Activated T-cell treated with anti-CD3 and anti-CD28 coated beads, Interleukin-2, amount 50 U/mL, for 1 hour (primary cell): ENCODE measurements at regions not wholly inside any gene's neighbourhood (a gene's known extent, or its start where the extent isn't known, plus 50 kb on each side); places are given as distances from the start of the nearest gene placed in this dataset.
"Not testable (repeated sequence)": the region's sequence is repeated elsewhere in the genome, so short reads cannot be mapped to it uniquely, and the experiment has no call there.

Experiments used
- DNase-seq: peaks from one replicate; pipeline ENCODE4 v3.0.0-alpha.2; 2020

DNA sequence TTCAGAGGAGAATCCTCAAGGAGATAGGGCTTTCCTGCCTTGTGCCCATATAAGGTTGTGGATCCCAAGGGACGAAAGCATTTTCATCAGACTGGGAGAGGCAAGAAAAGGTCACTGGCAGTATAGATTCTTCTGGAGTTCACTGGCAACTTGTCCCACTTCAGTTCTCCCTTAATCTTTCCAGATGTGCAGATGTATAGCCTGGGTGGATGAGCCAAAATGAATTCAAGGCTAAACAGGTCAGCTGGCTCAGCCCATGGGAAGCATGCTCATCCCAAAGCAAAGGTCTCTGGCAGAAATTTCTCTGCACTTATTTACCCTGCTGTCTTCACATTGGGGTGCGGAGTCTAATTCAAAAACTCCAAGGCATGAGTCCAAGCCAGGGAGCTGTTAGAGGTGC lies 148.9 kb upstream of the TNP1 start:
- DNase-seq: no peak

- DNase-seq: no peak
Measured at GRCh38 chr2:217006217-217006616, 146.4 kb upstream of the TNP1 start.

DNA sequence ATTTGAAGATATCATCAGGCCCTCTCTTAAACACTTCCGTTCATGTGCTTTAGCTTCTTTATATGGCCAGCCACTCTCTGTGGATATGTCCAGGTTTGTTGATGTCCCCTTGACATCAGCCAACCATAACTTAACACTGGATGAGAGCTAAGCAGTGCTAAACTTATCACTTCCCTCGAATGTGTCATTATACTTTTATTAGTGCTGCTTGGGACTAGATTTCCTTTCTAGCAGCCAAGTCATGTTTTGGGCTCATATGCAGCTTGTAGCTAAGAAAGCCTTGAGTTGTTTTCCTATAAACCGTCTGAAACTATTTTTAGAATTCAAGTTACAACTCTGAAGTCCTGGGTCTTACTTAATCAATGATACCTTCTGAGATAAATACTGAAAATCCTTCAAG lies 144.8 kb upstream of the TNP1 start:
- DNase-seq: no peak

DNA sequence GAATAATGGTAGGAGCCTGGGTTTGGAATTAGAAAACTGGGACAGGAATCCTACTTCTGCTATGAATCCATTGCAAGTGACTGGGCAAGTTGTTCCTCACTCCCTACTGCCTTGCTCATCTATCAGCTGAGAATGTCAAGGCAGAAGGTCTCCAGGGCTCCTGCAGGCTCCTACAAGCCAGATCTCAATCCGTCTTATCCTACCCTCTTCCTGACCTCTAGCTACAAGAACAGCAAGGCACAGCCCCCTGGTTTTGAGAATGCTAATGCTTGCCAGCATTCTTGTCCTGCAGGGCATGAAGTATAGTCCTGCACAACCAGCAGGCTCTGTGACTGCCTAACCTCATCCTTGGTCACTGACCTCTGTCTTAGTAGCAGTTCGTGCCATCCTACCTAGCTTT lies 141.9 kb upstream of the TNP1 start:
- DNase-seq: no peak

DNA sequence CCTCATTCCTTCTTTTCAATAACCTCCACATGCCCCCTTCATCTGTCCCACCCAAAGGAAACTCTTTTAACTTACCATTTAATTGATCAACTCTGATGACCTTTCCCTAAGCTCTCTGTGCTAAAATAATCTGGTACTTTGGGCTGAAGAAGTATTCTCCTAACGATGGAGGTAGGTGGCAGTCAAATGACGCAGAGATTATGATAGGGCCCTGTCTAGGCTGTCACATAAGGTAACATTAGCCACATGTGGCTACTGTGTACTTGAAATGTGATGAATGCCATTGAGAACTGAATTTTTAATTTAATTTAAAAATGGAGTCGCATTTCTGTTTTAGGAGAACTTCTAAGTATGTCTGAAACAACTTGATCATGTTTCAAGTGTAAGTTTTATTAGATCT lies 140.5 kb upstream of the TNP1 start:
- DNase-seq: no peak

DNA sequence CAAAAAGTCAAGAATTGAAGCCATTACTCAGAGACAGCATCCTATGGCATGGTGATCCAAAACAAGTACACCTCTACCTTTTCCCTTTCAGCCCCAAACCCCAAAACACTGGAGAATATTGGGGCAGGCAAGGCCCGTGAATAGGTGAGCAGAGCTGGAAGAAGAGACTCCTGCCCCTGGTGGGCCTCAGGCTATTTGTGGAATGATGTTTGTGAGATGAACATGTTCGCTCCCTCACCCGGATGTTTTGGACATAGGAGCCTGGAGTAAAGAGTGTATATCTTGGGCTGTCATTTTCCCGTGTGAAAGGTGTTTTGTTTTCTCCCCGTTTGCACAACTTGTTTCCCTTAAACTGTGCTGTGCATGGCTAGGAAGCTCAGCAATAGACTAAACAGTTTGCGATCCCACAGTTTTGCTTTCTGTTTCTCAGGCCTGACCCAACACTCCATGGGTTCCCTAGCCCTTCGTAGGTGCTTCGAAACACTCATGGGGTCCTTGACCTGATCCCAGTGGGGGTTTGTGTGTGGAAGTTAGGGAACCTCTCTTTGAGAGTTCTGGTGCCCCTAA lies 136.5 kb upstream of the TNP1 start:
- no peak for DNase-seq

- DNase-seq: no peak
Measured at GRCh38 chr2:216994353-216994854, 134.5 kb upstream of the TNP1 start.

DNA sequence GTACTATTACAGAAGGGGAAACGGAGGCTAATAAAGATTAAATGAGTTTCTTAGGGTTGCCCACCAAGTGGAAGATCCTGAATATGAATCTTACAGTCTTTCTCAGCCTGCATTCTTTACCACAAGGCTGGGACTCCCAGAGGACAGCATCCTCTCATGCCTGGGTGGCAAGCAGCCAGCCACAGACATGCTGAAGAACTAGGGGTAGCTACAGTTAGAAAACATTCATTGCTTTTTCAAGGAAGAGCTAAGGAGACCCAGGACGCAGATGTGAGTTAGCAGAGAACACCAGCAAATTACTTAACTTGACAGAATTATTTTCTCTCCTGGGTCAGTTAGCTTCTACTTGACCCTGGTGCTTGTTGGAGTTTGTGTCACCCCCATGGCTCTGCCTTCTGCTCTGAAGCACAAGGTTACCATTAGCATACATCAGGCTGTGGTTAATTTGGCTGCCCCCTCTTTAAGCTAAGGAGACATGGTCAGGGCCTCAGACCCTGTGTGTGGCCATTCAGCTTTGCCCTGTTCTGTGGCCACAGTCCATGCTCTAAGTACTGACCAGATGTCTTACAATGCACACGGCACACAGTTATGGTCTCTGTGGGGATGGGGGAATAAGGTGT lies 132.3 kb upstream of the TNP1 start:
- no peak for DNase-seq

DNA sequence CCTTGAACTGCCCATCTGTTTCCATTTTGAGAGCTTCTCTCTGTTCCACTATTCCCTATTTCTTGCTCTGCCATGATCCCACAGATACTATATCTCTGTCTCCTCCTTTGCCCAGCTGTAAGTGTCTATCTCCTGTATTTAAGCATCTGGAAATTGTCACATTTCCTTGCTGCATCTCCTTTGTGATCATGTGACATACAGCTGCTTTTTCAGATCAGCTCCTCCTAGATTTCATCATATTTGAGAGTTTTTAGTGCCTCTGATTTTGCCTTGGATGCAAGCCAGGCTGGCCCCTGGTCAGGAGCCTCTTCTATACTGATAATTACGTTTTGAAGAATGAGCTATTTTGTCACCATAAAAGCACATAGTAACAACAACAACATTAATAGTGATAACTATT lies 131.7 kb upstream of the TNP1 start:
- DNase-seq: no peak

DNA sequence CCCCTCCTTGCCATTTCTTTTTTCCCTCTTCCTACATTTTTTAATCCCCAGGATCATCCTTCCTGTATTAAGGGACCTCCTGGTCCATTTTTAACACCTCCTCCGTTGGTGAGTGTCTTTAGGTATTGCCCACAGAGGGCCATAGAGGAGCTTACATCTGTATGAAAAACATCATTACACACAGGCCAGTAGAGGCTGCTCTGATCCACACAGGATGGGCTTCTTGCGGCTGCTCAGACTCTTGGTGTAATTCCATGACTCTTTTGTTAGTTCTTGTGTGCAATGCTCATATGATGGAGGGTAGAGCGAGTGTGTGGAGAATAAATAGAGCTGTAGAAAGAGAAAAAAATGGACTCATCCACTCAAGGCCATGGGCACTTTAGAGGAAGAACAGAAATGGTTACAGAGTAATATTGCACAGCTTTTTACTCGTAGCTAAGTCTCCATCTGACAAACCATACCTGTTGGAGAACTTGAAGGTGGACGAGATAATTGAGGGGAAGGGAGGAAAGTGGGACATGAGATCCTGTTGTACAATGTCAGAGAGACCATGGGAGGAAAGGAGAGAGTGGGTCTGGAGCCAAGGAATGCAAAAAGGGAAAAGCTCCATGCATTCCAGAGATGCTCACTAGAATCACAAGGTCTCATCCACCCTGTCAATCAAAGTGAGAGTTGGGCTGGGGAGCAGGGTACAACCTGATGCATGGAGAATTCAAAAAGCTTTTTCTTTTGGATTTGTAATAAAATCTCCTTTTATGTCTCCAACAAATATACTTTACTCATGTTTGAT lies 129.7 kb upstream of the TNP1 start:
- no peak for DNase-seq

GRCh38 chr2:216987252-216987821 lies 127.5 kb upstream of the TNP1 start:
- no peak for DNase-seq

DNA sequence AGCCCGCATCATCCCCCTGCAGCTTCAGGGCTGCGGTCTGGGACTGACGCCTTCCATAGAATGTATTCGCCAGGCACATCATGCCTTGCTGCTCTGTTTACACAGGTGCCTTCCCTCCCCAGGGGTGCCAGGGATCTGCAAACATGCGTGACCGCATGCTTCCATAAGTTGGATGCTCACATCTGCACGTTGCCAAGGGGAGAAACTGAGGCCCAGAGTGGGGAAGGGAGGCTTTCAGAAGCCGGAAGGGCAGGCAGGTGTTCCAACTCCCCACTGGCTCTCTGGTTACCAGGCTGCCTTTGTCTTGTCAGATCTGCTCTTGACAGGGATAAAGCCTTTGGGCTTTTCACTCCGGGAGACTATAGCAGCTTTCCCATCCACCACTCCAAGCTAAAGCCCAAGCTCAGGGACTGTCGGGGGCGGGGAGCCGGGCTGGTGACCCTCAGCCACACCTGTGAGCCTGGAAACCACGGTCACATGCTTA lies 125.8 kb upstream of the TNP1 start:
- no peak for DNase-seq

DNA sequence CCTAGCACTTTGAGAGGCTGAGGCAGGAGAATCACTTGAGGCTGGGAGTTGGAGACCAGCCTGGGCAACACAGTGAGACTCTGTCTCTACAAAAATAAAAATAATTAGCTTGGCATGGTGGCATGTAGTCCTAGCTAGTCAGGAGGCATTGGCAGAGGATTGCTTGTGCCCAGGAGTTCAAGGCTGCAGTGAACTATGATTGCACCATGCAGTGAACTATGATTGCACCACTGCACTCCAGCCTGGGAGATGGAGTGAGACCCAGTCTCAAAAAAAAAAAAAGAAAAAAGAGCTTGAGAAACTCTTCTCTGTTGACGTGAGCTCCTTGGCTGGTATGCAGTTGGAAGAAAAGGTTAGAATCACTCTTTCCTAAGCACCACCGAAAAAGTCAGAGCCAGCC lies 125.1 kb upstream of the TNP1 start:
- no peak for DNase-seq

- DNase-seq: not testable (repeated sequence)
Measured at GRCh38 chr2:216981951-216982350, 122.1 kb upstream of the TNP1 start.

- DNase-seq: not testable (repeated sequence)
Measured at GRCh38 chr2:216980510-216980909, 120.6 kb upstream of the TNP1 start.

GRCh38 chr2:216974321-216975302 lies 114.7 kb upstream of the TNP1 start:
- no peak for DNase-seq

DNA sequence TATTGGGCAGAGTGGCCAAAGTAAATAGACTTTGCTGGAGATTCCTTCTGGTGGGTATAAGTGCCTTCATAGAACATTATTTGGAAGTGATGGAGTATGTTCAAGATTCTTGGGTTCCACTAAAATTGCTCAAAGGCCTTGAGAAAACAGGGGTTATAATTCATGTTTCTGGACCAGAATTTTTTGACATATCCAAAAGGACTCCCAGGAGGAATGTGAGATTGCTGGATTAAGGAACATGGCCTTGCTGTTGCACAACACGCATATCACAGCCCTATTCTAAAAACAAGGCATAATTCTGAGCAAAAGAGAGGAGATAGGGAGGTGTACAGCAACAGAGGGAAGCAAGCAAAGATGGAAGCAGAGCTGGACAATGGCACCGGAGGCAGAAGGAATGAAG lies 111.7 kb upstream of the TNP1 start:
- no peak for DNase-seq

DNA sequence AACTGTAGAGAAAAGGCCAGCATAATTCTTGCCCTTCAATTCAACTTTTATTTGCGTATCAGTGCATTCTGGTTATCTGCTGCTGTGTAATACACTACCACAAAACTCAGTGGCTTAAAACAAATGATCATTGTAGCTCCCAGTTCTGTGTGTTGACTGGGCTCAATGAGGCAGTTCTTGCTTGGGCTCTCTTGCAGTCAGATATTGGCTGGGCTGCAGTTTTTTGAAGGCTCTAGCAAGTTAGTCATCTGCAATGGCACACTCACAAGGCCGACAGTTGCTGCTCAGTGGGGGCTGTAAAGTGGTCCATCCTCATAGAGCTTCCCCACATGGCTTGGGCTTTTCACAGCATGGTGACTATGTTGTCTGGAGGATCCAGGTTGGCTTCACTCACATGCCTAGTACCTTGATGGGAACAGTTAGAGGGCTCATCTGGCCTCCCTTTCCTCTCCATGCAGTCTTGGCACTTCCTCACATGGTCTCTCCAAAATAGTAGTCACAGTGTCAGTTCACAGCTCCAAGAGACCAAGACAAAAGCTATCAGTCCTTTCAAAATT lies 110.6 kb upstream of the TNP1 start:
- no peak for DNase-seq

- no peak for DNase-seq
Measured at GRCh38 chr2:216967889-216968288, 108.0 kb upstream of the TNP1 start.

- no peak for DNase-seq
Measured at GRCh38 chr2:216960671-216961268, 100.9 kb upstream of the TNP1 start.

DNA sequence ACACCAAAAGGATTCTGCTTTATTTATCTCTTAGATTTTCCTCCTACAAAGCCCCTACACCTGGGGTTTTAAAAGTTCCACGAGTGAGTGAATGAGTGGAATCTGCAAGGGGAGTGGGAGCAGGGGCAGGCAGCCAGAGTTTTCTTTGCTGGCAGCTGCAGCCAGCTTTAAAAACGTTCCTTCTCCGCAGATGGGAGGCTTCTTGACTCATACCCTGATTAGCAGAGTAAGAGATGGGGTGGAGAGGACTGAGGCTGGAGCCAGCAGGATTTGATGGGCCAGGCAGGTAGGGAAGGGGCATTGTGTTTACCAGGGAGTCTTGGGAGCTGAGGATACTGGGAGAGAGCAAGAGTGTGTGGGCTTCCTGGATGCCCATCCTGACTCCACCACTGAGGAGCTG lies 99.6 kb upstream of the TNP1 start:
- no peak for DNase-seq
